HEK293 (cell line): ENCODE measurements at regions not wholly inside any gene's neighbourhood (a gene's known extent, or its start where the extent isn't known, plus 50 kb on each side); places are given as distances from the start of the nearest gene placed in this dataset.

Experiments used
- BCL11A ChIP-seq: fragments of 450-650 bp; formaldehyde crosslinking; IDR thresholded peaks from 2 replicates; pipeline ENCODE4 v1.5.1; 2016; ENCODE audit warnings: low read depth, missing biosample characterization, missing genetic modification characterization
- CTCF ChIP-seq: fragments of 450-650 bp; formaldehyde crosslinking; IDR thresholded peaks from 2 replicates; pipeline ENCODE4 v1.5.1; 2016; ENCODE audit warnings: missing biosample characterization, missing genetic modification characterization
- HOXA7 ChIP-seq: sonication (generic); formaldehyde crosslinking; IDR thresholded peaks from 2 replicates; pipeline ENCODE4 v1.8.1; 2022; ENCODE audit warnings: missing genetic modification reagents, borderline replicate concordance
- TCF7L2 ChIP-seq: IDR thresholded peaks from 2 replicates; pipeline ENCODE4 v1.6.1; 2011; ENCODE audit warnings: low read depth, mild to moderate bottlenecking, inconsistent platforms, low read length, moderate library complexity, borderline replicate concordance
- ZNF138 ChIP-seq: fragments of 450-650 bp; formaldehyde crosslinking; IDR thresholded peaks from 2 replicates; pipeline ENCODE4 v1.5.1; 2016; ENCODE audit warnings: missing biosample characterization, missing genetic modification characterization, borderline replicate concordance
- ZNF24 ChIP-seq: fragments of 450-650 bp; formaldehyde crosslinking; IDR thresholded peaks from 2 replicates; pipeline ENCODE4 v1.5.1; 2016; ENCODE audit warnings: missing biosample characterization, missing genetic modification characterization
- ZNF311 ChIP-seq: fragments of 450-650 bp; formaldehyde crosslinking; IDR thresholded peaks from 2 replicates; pipeline ENCODE4 v1.5.1; 2017; ENCODE audit warnings: missing biosample characterization, missing genetic modification characterization, borderline replicate concordance
- ZNF48 ChIP-seq: fragments of 450-650 bp; formaldehyde crosslinking; IDR thresholded peaks from 2 replicates; pipeline ENCODE4 v1.5.1; 2016; ENCODE audit warnings: missing biosample characterization, missing genetic modification characterization
- ZNF747 ChIP-seq: fragments of 450-650 bp; formaldehyde crosslinking; IDR thresholded peaks from 2 replicates; pipeline ENCODE4 v1.5.1; 2016; ENCODE audit warnings: missing biosample characterization, missing genetic modification characterization
- ZNF830 ChIP-seq: fragments of 450-650 bp; IDR thresholded peaks from 2 replicates; pipeline ENCODE4 v1.5.0; 2018; ENCODE audit warnings: missing biosample characterization, missing genetic modification characterization, low read depth, mild to moderate bottlenecking, moderate library complexity

- TF ChIP-seq ZNF24 (no peak), HOXA7 (no peak), ZNF138 (tag by site-specific recombination) (no peak), ZNF830 (tag by site-specific recombination) (no peak), CTCF (no peak), ZNF311 (tag by site-specific recombination) (no peak), ZNF747 (tag by site-specific recombination) (no peak), ZNF48 (no peak), BCL11A (no peak), TCF7L2 (no peak)
These were observed 89.0 kb upstream of the DHX40 start for GRCh38 chr17:59476413-59476812.
